Neutrophil (primary cell): ENCODE measurements at regions not wholly inside any gene's neighbourhood (a gene's known extent, or its start where the extent isn't known, plus 50 kb on each side); places are given as distances from the start of the nearest gene placed in this dataset.
A peak's percentile ranks its signal among the peaks of the same experiment; 100 is the strongest.
"Not testable (repeated sequence)": the region's sequence is repeated elsewhere in the genome, so short reads cannot be mapped to it uniquely, and the experiment has no call there.

ENCODE experiments used
- H3K27ac ChIP-seq: fragments of 200-600 bp; sonication (generic); 2 replicates; pipeline ENCODE4 v1.5.1; 2016; ENCODE audit warnings: mild to moderate bottlenecking, moderate library complexity
- H3K27me3 ChIP-seq: fragments of 200-600 bp; sonication (generic); 2 replicates; pipeline ENCODE4 v1.6.0; 2016; ENCODE audit warnings: mild to moderate bottlenecking
- H3K36me3 ChIP-seq: fragments of 200-600 bp; sonication (generic); 2 replicates; pipeline ENCODE4 v1.5.1; 2017
- H3K4me1 ChIP-seq, 2 experiments: fragments of 200-600 bp in 1 of 2; sonication (generic) in 1 of 2; 1 replicate in 1 of 2; 2 replicates in 1 of 2; pipeline versions ENCODE4 v1.5.1 to v1.6.1; 2013 to 2016; ENCODE audit warnings: low read depth in 1 of 2, low read length in 1 of 2, mild to moderate bottlenecking in 1 of 2, moderate library complexity in 1 of 2; ENCODE audit not compliant: control insufficient read depth in 1 of 2, insufficient read depth in 1 of 2
- H3K4me3 ChIP-seq, 2 experiments: fragments of 200-600 bp in 1 of 2; sonication (generic) in 1 of 2; 1 replicate in 1 of 2; 2 replicates in 1 of 2; pipeline ENCODE4 v1.5.1; 2013 to 2016; ENCODE audit warnings: low read depth in 1 of 2, low read length in 1 of 2, mild to moderate bottlenecking in 1 of 2, moderate library complexity in 1 of 2
- H3K9me3 ChIP-seq: fragments of 200-600 bp; sonication (generic); 2 replicates; pipeline ENCODE4 v1.5.1; 2016
- TF ChIP-seq, protein P1 (sequence below): fragments of 200-600 bp; sonication (generic); IDR thresholded peaks from 2 replicates; pipeline ENCODE4 v1.5.1; 2016; ENCODE audit warnings: antibody characterized with exemption

DNA sequence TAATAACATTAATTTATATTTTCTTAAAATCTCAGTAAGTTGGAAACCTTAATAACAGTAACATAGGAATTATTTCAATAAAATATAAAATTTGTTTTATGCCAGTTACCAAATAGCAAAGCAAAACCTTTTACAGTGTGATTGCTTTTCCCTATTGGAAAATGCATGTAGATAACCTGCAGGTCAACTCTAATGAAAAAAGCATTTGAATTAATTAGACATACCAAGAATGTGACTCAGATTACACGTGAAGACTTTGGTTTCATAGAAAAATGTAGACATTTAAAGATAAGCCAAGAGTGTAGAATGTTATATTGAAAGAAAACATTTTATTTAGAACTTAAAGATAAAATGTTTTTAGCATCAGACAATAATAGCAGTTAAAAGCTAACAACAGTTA, 888.1 kb downstream of the TMEM121 start:
- Histone ChIP-seq H3K9me3 (no peaks in the 10 kb centered on the region), H3K4me3 (no peak overlapping the region), H3K36me3 (no peaks in the 10 kb centered on the region), H3K4me1 (peaks cover 3 to 5% of the 10 kb centered on the region in 2 experiments), H3K27ac (no peak overlapping the region), H3K27me3 (no peaks in the 10 kb centered on the region)
- TF ChIP-seq, protein P1, sequence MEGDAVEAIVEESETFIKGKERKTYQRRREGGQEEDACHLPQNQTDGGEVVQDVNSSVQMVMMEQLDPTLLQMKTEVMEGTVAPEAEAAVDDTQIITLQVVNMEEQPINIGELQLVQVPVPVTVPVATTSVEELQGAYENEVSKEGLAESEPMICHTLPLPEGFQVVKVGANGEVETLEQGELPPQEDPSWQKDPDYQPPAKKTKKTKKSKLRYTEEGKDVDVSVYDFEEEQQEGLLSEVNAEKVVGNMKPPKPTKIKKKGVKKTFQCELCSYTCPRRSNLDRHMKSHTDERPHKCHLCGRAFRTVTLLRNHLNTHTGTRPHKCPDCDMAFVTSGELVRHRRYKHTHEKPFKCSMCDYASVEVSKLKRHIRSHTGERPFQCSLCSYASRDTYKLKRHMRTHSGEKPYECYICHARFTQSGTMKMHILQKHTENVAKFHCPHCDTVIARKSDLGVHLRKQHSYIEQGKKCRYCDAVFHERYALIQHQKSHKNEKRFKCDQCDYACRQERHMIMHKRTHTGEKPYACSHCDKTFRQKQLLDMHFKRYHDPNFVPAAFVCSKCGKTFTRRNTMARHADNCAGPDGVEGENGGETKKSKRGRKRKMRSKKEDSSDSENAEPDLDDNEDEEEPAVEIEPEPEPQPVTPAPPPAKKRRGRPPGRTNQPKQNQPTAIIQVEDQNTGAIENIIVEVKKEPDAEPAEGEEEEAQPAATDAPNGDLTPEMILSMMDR, result no peak

DNA sequence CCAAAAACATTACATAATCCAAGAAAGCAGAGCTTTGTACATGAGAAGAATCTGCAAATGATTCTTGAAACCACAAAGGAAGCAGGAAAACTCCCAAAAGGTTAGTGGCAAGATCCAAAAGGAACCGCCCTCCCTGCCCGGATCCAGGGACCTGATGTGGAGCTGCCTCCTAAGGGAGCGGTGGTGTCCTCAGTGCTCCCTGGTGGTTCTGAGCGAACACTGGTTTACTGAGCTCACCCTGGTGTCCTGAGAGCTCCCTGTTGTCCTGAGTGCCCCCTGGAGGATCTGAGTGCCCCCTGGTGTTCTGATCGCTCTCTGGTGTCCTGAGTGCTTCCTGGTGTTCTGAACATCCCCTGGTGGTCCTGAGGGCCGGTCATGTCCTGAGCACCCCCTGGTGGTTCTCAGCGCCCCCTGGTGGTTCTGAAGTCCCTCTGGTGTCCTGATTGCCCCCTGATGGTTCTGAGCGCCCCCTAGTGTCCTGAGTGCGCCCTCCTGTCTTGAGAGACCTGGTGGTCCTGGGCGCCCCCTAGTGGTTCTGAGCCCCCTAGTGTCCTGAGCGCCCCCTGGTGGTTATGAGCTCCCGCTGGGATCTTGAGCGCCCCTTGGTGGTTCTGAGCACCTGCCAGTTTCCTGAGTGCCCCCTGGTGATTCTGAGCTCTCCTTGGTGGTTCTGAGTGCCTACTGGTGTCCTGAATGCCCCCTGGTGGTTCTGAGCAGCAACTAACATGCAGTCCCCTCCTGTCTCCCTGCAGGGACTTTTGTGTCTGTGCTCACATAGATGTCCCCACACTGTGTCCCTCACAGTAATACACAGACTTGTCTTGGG, 891.1 kb downstream of the TMEM121 start:
- Histone ChIP-seq H3K4me3 (no peak overlapping the region), H3K27me3 (no peaks in the 10 kb centered on the region), H3K9me3 (no peaks in the 10 kb centered on the region), H3K4me1 (peaks cover 5 to 7% of the 10 kb centered on the region in 2 experiments), H3K36me3 (no peaks in the 10 kb centered on the region), H3K27ac (no peak overlapping the region)
- TF ChIP-seq, protein P1, result peak; percentile 20

DNA sequence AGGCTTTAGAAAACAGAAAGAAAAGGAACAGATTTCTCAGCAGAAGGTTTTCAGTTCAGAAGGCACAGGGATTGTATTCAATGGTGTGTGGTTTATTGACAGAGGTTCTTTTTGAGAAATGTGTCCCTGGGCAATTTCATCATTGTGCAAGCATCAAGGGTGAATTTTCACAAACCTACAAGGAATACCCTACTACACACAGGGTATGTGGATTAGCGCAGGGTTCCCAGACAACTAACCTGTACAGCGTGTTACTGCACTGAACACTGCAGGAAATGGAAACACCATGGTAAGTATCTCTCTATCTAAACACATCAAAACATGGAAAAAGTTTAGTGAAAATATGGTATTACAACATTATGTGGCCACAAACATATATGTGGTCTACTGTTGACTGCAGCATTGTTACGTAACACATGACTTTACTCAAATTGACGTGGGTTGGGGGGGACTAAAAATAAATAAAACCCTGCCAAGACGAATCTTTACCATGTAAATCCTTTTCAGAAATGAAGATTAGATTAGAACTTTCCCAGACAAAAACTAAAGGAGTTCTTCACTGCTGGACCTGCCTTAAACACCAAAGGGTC, 893.1 kb downstream of the TMEM121 start:
- no peak overlapping the region for H3K4me3 ChIP-seq
- TF ChIP-seq, protein P1, result no peak
- H3K9me3 ChIP-seq, result no peaks in the 10 kb centered on the region
- no peaks in the 10 kb centered on the region for H3K36me3 ChIP-seq
- no peak overlapping the region for H3K27ac ChIP-seq
- H3K27me3 ChIP-seq, result no peaks in the 10 kb centered on the region
- H3K4me1 ChIP-seq, result peaks cover 5 to 7% of the 10 kb centered on the region in 2 experiments

DNA sequence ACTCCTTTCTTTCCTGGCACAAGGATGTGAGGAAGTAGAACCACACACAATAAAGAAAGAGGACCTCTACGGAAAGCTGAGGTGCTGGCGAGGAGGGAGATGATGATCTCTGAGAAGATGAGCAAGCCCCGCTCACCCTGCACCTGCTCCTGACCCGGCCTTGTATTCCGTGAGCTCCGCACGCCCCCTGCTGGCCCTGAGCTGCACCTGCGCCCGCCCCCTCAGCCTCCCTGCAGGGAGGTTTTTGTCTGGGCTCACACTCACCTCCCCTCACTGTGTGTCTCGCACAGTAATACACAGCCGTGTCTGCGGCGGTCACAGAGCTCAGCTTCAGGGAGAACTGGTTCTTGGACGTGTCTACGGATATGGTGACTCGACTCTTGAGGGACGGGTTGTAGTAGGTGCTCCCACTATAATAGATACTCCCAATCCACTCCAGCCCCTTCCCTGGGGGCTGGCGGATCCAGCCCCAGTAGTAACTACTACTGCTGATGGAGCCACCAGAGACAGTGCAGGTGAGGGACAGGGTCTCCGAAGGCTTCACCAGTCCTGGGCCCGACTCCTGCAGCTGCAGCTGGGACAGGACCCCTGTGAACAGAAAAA, 895.1 kb downstream of the TMEM121 start:
- H3K27me3 ChIP-seq, H3K36me3 ChIP-seq, H3K27ac ChIP-seq, H3K9me3 ChIP-seq, H3K4me1 ChIP-seq, H3K4me3 ChIP-seq: not testable (repeated sequence)
- TF ChIP-seq, protein P1, result peak; percentile 72

DNA sequence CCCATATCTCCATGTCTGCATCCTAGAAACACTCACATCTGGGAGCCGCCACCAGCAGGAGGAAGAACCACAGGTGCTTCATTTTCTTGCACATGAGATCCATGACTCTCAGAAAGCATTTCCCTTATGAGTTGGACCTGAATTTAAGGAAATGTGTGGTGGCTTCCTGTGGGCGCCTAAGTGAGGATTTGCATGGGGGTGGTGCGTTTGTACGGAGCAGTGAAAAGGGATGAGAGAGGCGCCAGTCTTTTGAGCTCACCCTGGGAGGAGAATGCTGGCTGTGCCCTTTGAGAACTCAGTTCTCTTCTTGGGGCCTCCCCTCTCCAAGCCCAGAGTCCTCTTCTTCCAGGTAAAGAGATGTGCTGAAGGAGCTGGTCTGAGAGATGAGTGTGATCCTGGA, 895.7 kb downstream of the TMEM121 start:
- Histone ChIP-seq H3K27me3 (no peaks in the 10 kb centered on the region), H3K9me3 (no peaks in the 10 kb centered on the region), H3K36me3 (no peaks in the 10 kb centered on the region), H3K27ac (no peak overlapping the region), H3K4me3 (no peak overlapping the region), H3K4me1 (peaks cover 5 to 7% of the 10 kb centered on the region in 2 experiments)
- TF ChIP-seq, protein P1, result no peak

DNA sequence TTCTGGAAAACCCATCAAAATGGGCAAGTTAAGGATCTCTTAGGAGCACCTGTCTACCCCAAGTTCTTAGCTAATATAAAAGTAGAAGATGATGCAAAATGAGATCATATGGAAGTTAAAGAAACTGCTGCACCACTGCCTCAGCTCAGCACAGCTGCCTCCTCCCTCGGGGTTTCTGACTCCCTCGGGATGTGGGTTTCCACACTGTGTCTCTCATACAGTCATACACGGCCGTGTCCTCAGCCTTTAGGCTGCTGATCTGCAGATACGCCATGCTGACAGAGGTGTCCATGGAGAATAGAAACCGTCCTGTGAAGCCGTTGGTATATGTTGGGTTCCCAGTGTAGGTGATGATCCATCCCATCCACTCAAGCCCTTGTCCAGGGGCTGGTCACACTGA, 898.8 kb downstream of the TMEM121 start:
- not testable (repeated sequence) for H3K9me3 ChIP-seq, H3K27ac ChIP-seq, H3K4me3 ChIP-seq, H3K27me3 ChIP-seq, H3K36me3 ChIP-seq, H3K4me1 ChIP-seq
